Left hindlimb (tissue), 1 donor: ENCODE measurements at regions not wholly inside any gene's neighbourhood (a gene's known extent, or its start where the extent isn't known, plus 50 kb on each side); places are given as distances from the start of the nearest gene placed in this dataset.

Experiments
- DNase-seq: peaks from one replicate; pipeline ENCODE4 v3.0.0-alpha.2; 2018

GRCh38 chr17:6208608-6209180, 138.5 kb downstream of the WSCD1 start:
- DNase-seq, result no peak

DNA sequence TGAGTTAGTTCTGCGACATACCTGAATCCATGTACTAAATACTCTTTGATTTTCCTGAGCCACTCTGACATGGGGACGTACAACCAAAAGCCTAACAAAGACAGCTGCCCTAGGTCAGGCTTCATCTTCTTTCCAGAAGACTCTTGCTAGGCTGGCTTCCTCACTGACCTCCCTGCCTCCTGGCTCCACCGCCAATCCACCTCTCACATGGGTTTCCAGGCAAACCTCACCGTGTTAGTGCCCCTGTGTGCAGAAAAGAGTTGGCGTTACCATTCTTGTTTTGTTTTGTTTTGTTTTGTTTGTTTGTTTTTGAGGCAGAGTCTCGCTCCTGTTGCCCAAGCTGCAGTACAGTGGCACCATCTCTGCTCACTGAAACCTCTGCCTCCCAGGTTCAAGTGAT, 135.3 kb downstream of the WSCD1 start:
- DNase-seq, result no peak

DNA sequence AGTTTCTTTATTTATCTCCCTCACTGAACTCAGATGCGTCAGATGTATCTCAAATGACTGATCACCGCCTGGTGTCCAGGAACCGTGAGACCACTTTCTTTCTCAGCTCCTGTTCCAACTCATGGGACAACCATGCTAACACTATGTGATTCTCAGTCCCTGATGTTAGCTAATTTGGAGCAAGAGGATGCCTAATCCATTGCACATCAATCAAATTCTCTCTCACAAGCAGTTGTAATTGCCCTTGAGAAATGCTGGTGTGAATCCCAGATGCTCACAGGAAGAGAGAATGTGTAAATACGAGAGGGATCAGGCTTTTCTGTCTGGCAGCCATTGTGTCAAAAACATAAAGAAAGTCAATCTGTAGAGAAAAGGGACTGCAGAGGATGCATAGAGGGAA, 134.9 kb downstream of the WSCD1 start:
- DNase-seq, result no peak

DNA sequence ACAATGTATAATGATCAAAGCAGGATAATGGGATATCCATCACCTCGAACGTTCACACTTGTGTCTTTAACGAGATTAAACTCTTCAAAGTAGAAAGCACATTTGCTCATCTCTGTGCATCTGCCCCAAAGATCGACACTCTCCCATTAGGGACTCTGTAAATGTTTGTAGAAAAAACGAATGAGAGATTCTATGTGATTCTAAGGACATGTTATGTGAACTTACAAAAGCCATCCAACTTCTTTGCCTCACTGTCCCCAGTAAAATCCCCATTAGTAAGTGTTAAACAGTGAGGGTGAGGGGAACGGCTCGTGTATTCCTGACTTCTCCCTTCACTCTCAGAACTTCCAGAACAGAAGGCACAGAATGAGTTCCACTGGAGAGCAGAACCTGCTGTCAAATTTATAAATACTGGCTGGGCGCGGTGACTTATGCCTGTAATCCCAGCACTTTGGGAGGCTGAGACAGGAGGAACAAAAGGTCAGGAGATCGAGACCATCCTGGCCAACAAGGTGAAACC, 134.1 kb downstream of the WSCD1 start:
- DNase-seq, result no peak

- no peak for DNase-seq
Observed at GRCh38 chr17:6196355-6196754, 126.2 kb downstream of the WSCD1 start.

DNA sequence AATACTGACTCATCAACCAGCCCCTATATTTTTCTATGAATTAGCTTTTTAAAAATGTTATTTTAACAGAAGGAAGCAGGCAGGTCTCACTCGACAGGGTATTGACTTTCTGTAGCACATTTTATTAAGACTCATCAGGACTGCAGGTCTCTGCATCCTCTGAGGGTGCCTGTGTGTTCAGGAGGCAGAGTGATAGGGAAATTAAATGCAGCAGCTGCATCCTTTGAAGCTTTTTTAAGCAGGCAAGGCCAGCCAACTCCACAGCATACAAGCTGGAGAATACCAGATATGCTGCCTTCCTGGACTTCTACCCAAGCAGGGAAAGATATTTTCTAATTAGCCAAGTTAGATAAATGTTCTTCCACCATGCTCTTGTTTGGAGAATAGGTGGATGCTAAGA, 124.9 kb downstream of the WSCD1 start:
- DNase-seq, result no peak

GRCh38 chr17:6191405-6192324, 121.5 kb downstream of the WSCD1 start:
- no peak for DNase-seq

DNA sequence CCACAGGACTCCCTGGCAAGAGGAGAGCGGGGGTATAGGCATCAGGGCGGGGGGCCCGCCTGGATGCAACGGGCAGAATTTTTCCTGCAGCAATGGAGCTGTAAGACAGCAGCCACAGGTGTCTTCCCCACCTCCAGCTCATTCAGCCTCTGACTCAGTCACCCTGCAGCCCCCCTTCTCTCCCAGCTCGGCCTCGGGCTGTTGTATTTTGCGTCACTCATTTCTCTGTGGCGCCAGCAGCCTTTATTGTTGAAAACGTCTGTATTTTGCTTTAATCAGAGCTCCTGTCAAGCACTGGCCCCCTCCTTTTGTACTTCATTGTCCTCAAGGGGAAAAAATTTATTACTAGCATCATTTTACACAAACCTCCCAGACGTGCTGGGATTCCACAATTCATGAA, 117.7 kb downstream of the WSCD1 start:
- no peak for DNase-seq

GRCh38 chr17:6186998-6187397, 116.8 kb downstream of the WSCD1 start:
- DNase-seq, result no peak

- DNase-seq, result no peak
Observed at GRCh38 chr17:6184508-6184907, 114.3 kb downstream of the WSCD1 start.

DNA sequence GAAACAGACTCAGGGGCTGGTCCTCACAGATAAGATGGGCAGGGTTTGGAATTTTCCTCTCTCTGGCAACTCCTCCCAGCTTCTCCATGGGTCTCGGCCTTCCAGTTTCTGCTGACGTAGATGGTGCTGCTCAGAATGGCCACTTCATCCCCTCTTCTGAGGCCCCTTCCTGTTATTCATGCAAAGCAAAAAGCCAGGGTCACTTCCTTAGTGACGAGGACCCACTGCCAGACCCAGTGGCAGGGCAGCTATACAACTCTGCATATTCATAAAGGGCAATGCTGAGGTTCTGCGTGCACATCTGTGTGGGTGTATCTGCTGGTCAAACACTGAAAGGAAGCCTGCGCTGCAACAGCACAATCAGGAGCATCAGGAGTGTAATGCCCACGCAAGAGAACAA, 108.8 kb downstream of the WSCD1 start:
- DNase-seq, result no peak

- DNase-seq, result no peak
Observed at GRCh38 chr17:6177941-6178694, 107.9 kb downstream of the WSCD1 start.
